ENCODE measurements at regions not wholly inside any gene's neighbourhood (a gene's known extent, or its start where the extent isn't known, plus 50 kb on each side); places are given as distances from the start of the nearest gene placed in this dataset.

- Histone ChIP-seq H3K4me1 (no peaks in the 10 kb centered on the region), H3K9me3 (no peaks in the 10 kb centered on the region), H3K4me3 (no peak overlapping the region), H3K4me2 (no peak overlapping the region), H3K27ac (no peak overlapping the region)
- 2% methylated on average over 1 of the region's 1 CpG for WGBS (ENCODE audit: missing lambda C conversion rate)
- ATAC-seq (no peak), FAIRE-seq (no peak), DNase-seq (ENCODE audit: low read depth in 1 of 2, low spot score in 1 of 2) (no peak)
- POLR2A ChIA-PET, result no interaction called here
- CTCF ChIA-PET, result no interaction called here
- TF ChIP-seq ZSCAN20 (CRISPR knock-in tag; IDR thresholded peaks at IDR 0.05) (no peak), USF2 (IDR thresholded peaks at IDR 0.05) (no peak), RFX5 (IDR thresholded peaks at IDR 0.05) (no peak), CBX8 (IDR thresholded peaks at IDR 0.05) (no peak), CBX2 (IDR thresholded peaks at IDR 0.05; ENCODE audit: borderline replicate concordance, low read depth) (no peak), SMC3 (IDR thresholded peaks at IDR 0.05) (no peak), BHLHE40 (IDR thresholded peaks at IDR 0.05; ENCODE audit: low read depth, low read length) (no peak), TP53 (CRISPR knock-in tag; IDR thresholded peaks at IDR 0.05) (no peak), TFCP2L1 (CRISPR knock-in tag; IDR thresholded peaks at IDR 0.05) (no peak), PHF8 (IDR thresholded peaks at IDR 0.05; ENCODE audit: borderline replicate concordance, low read depth) (no peak), HOXB13 (CRISPR knock-in tag; IDR thresholded peaks at IDR 0.05; ENCODE audit: low read depth) (no peak), MAZ (IDR thresholded peaks at IDR 0.05; ENCODE audit: borderline replicate concordance, low read depth, low read length) (no peak), RAD21 (conservative IDR thresholded peaks at IDR 0.05 in 1 of 2, IDR thresholded peaks at IDR 0.05 in 1 of 2) (no peak), RARB (CRISPR knock-in tag; IDR thresholded peaks at IDR 0.05) (no peak), HMGXB4 (CRISPR knock-in tag; IDR thresholded peaks at IDR 0.05; ENCODE audit: borderline replicate concordance) (no peak), SREBF2 (IDR thresholded peaks at IDR 0.05) (no peak)
These were observed 601.6 kb upstream of the PKDCC start for GRCh38 chr2:41446266-41446665.

- CTCF ChIA-PET, result no interaction called here
- 2% methylated on average over 1 of the region's 1 CpG for WGBS (ENCODE audit: missing lambda C conversion rate)
- Histone ChIP-seq H3K4me2 (no peak overlapping the region), H3K27ac (no peak overlapping the region), H3K4me3 (no peak overlapping the region), H3K4me1 (no peaks in the 10 kb centered on the region), H3K9me3 (no peaks in the 10 kb centered on the region)
- no peak for FAIRE-seq
- no peak for DNase-seq (ENCODE audit: low read depth in 1 of 2, low spot score in 1 of 2)
- no peak for ATAC-seq
- POLR2A ChIA-PET, result no interaction called here
- TF ChIP-seq PHF8 (IDR thresholded peaks at IDR 0.05; ENCODE audit: borderline replicate concordance, low read depth) (no peak), CHD2 (IDR thresholded peaks at IDR 0.05; ENCODE audit: low read length, partially characterized antibody) (no peak), RFX5 (IDR thresholded peaks at IDR 0.05) (no peak), MAX (IDR thresholded peaks at IDR 0.05) (no peak), CBX2 (IDR thresholded peaks at IDR 0.05; ENCODE audit: borderline replicate concordance, low read depth) (no peak), MAZ (IDR thresholded peaks at IDR 0.05; ENCODE audit: borderline replicate concordance, low read depth, low read length) (no peak), KDM1A (IDR thresholded peaks at IDR 0.05; ENCODE audit: low read depth) (no peak), BCL3 (IDR thresholded peaks at IDR 0.05) (no peak), JUNB (IDR thresholded peaks at IDR 0.05) (no peak), MYC (IDR thresholded peaks at IDR 0.05; ENCODE audit: borderline replicate concordance, low read length) (no peak), MAFK (IDR thresholded peaks at IDR 0.05; ENCODE audit: partially characterized antibody) (no peak), RARB (CRISPR knock-in tag; IDR thresholded peaks at IDR 0.05) (no peak), NR3C1 (IDR thresholded peaks at IDR 0.05) (no peak), EP300 (IDR thresholded peaks at IDR 0.05) (no peak), BHLHE40 (IDR thresholded peaks at IDR 0.05; ENCODE audit: low read depth, low read length) (no peak)
These were observed 599.6 kb upstream of the PKDCC start for GRCh38 chr2:41448221-41448620.

Measured in A549 (cell line).